CD4-positive, CD25-positive, alpha-beta regulatory T cell (primary cell): ENCODE measurements at regions not wholly inside any gene's neighbourhood (a gene's known extent, or its start where the extent isn't known, plus 50 kb on each side); places are given as distances from the start of the nearest gene placed in this dataset.
A peak's percentile ranks its signal among the peaks of the same experiment; 100 is the strongest.

Source experiments
- ATAC-seq, 2 donors: fragments of 150-1000 bp; cut with Tn5 transposase; one replicate each; pipeline ENCODE4 v1.10.0; 2021; ENCODE audit warnings: low read depth in 2 of 2, moderate number of reproducible peaks in 2 of 2, moderate library complexity in 1 of 2
- DNase-seq, 3 donors: peaks; one replicate each; pipeline versions ENCODE4 v3.0.0 to v3.0.0-alpha.2; 2012 to 2022; ENCODE audit warnings: mixed read lengths in 1 of 3
- H3K27ac ChIP-seq: one replicate; pipeline ENCODE4 v1.7.0; 2013; ENCODE audit warnings: mild to moderate bottlenecking, low read length; ENCODE audit not compliant: insufficient read depth, poor library complexity, severe bottlenecking
- H3K27me3 ChIP-seq: one replicate; pipeline ENCODE4 v1.7.0; 2013; ENCODE audit warnings: low read length; ENCODE audit not compliant: control insufficient read depth, insufficient read depth
- H3K36me3 ChIP-seq: one replicate; pipeline ENCODE4 v1.7.0; 2013; ENCODE audit warnings: mild to moderate bottlenecking, low read length, moderate library complexity; ENCODE audit not compliant: control insufficient read depth, insufficient read depth
- H3K4me1 ChIP-seq: 2 replicates; pipeline ENCODE4 v1.7.0; 2013; ENCODE audit warnings: mild to moderate bottlenecking, low read length; ENCODE audit not compliant: insufficient read depth, control insufficient read depth, poor library complexity, severe bottlenecking
- H3K4me3 ChIP-seq: one replicate; pipeline ENCODE4 v1.7.0; 2013; ENCODE audit warnings: low read depth, mild to moderate bottlenecking, low read length, moderate library complexity
- H3K9me3 ChIP-seq, 2 experiments: 1 replicate in 1 of 2; 2 replicates in 1 of 2; pipeline ENCODE4 v1.7.0; 2013; ENCODE audit warnings: low read length in 2 of 2, mild to moderate bottlenecking in 1 of 2, moderate library complexity in 1 of 2; ENCODE audit not compliant: control insufficient read depth in 2 of 2
- H3K27ac Mint-ChIP-seq, 3 donors: one replicate each; pipeline ENCODE4 v1.8.0; 2020 to 2022; ENCODE audit warnings: mild to moderate bottlenecking in 3 of 3, mixed read lengths in 3 of 3, moderate library complexity in 2 of 3
- H3K27me3 Mint-ChIP-seq: one replicate; pipeline ENCODE4 v1.8.0; 2022; ENCODE audit warnings: mild to moderate bottlenecking, mixed read lengths
- H3K36me3 Mint-ChIP-seq: one replicate; pipeline ENCODE4 v1.8.0; 2020; ENCODE audit warnings: mixed read lengths
- H3K4me1 Mint-ChIP-seq, 4 donors: one replicate each; pipeline ENCODE4 v1.8.0; 2020 to 2022; ENCODE audit warnings: mixed read lengths in 4 of 4, mild to moderate bottlenecking in 1 of 4
- H3K4me3 Mint-ChIP-seq, 4 donors: one replicate each; pipeline ENCODE4 v1.8.0; 2020 to 2022; ENCODE audit warnings: mild to moderate bottlenecking in 4 of 4, mixed read lengths in 4 of 4, moderate library complexity in 3 of 4
- H3K9me3 Mint-ChIP-seq, 7 donors: one replicate each; pipeline ENCODE4 v1.8.0; 2020 to 2022; ENCODE audit warnings: mixed read lengths in 7 of 7, mild to moderate bottlenecking in 3 of 7, moderate library complexity in 2 of 7

DNA sequence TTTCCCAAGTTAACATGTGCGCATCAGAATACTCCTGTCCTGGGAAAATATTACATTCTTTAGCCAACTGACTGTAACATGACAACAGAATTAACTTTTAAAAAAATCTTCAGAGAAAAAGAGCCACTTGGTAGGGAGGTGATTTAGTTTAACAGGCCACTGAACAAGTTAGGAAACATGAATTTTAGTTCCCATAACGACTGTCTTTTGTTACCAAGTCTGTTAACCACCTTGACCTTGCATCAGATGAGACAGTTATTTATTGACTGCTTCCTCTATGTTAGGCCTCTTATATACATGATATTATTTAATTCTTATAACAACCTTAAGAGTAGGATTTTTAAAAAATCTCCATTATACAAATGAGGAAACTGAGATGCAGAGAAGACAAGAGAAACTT is 268.6 kb downstream of the NDFIP2 start:
- peaks cover 0 to 10% (median 0%) of the 10 kb centered on the region in 7 donors for H3K9me3 Mint-ChIP-seq
- Histone ChIP-seq H3K27ac (no peak overlapping the region), H3K36me3 (no peaks in the 10 kb centered on the region), H3K4me3 (no peak overlapping the region), H3K9me3 (no peaks in the 10 kb centered on the region), H3K27me3 (no peaks in the 10 kb centered on the region), H3K4me1 (no peaks in the 10 kb centered on the region)
- DNase-seq (no peak), ATAC-seq (no peak)
- no peaks in the 10 kb centered on the region for H3K36me3 Mint-ChIP-seq
- no peak overlapping the region for H3K4me3 Mint-ChIP-seq
- no peak overlapping the region for H3K27ac Mint-ChIP-seq
- no peaks in the 10 kb centered on the region for H3K4me1 Mint-ChIP-seq
- H3K27me3 Mint-ChIP-seq, result no peaks in the 10 kb centered on the region

- Mint-ChIP-seq H3K4me3 (no peak overlapping the region), H3K9me3 (peaks cover 0 to 7% (median 0%) of the 10 kb centered on the region in 7 donors), H3K27me3 (no peaks in the 10 kb centered on the region), H3K27ac (no peak overlapping the region), H3K36me3 (no peaks in the 10 kb centered on the region), H3K4me1 (no peaks in the 10 kb centered on the region)
- ATAC-seq, result no peak
- no peak overlapping the region for H3K27ac ChIP-seq
- DNase-seq, result no peak
- H3K9me3 ChIP-seq, result no peaks in the 10 kb centered on the region
- H3K4me1 ChIP-seq, result no peaks in the 10 kb centered on the region
- H3K27me3 ChIP-seq, result no peaks in the 10 kb centered on the region
- H3K36me3 ChIP-seq, result no peaks in the 10 kb centered on the region
- H3K4me3 ChIP-seq, result no peak overlapping the region
Measured at GRCh38 chr13:79745081-79745480, 264.1 kb downstream of the NDFIP2 start.

DNA sequence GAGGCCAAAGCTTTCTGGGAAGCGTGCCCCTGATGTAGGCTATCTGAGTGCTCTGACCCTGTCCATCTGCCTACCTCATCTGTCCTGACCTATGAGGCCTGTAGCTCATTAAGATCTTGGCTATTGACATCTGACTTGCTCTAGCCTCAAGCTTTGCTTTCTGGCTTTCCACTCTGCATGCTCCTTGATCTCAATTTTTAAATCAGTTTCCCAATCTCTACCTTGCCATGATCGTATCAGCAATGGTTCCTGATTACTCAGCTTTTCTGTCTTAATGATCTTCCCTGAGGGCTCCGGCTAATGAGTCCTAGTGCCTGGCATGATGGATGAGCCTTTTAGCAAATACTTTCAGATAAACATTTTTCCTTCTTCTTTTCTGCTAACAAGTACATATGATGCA is 262.0 kb downstream of the NDFIP2 start:
- DNase-seq, result no peak
- no peak overlapping the region for H3K27ac ChIP-seq
- Mint-ChIP-seq H3K27me3 (no peaks in the 10 kb centered on the region), H3K27ac (no peak overlapping the region), H3K9me3 (peaks cover 0 to 7% (median 0%) of the 10 kb centered on the region in 7 donors), H3K36me3 (no peaks in the 10 kb centered on the region), H3K4me3 (no peak overlapping the region), H3K4me1 (no peaks in the 10 kb centered on the region)
- no peaks in the 10 kb centered on the region for H3K27me3 ChIP-seq
- H3K9me3 ChIP-seq, result no peaks in the 10 kb centered on the region
- H3K4me3 ChIP-seq, result no peak overlapping the region
- no peaks in the 10 kb centered on the region for H3K4me1 ChIP-seq
- H3K36me3 ChIP-seq, result no peaks in the 10 kb centered on the region
- no peak for ATAC-seq

GRCh38 chr13:79740991-79741390 is 260.0 kb downstream of the NDFIP2 start:
- peaks cover 0 to 3% (median 0%) of the 10 kb centered on the region in 7 donors for H3K9me3 Mint-ChIP-seq
- H3K27me3 ChIP-seq, result no peaks in the 10 kb centered on the region
- H3K9me3 ChIP-seq, result no peaks in the 10 kb centered on the region
- H3K4me3 Mint-ChIP-seq, result no peak overlapping the region
- DNase-seq (no peak), ATAC-seq (no peak)
- H3K27me3 Mint-ChIP-seq, result no peaks in the 10 kb centered on the region
- peak overlapping the region in 1 of 3 donors; percentile 72 for H3K27ac Mint-ChIP-seq
- no peaks in the 10 kb centered on the region for H3K36me3 ChIP-seq
- no peaks in the 10 kb centered on the region for H3K36me3 Mint-ChIP-seq
- no peaks in the 10 kb centered on the region for H3K4me1 Mint-ChIP-seq
- H3K4me1 ChIP-seq, result no peaks in the 10 kb centered on the region
- H3K27ac ChIP-seq, result no peak overlapping the region
- no peak overlapping the region for H3K4me3 ChIP-seq

- no peaks in the 10 kb centered on the region for H3K27me3 ChIP-seq
- H3K4me3 ChIP-seq, result no peak overlapping the region
- DNase-seq (no peak), ATAC-seq (no peak)
- no peak overlapping the region for H3K27ac Mint-ChIP-seq
- H3K4me1 Mint-ChIP-seq, result no peaks in the 10 kb centered on the region
- no peak overlapping the region for H3K4me3 Mint-ChIP-seq
- H3K27ac ChIP-seq, result no peak overlapping the region
- no peaks in the 10 kb centered on the region for H3K36me3 ChIP-seq
- peaks cover 0 to 15% (median 3%) of the 10 kb centered on the region in 7 donors for H3K9me3 Mint-ChIP-seq
- no peaks in the 10 kb centered on the region for H3K36me3 Mint-ChIP-seq
- H3K4me1 ChIP-seq, result no peaks in the 10 kb centered on the region
- H3K9me3 ChIP-seq, result no peaks in the 10 kb centered on the region
- H3K27me3 Mint-ChIP-seq, result no peaks in the 10 kb centered on the region
Measured at GRCh38 chr13:79736356-79736755, 255.4 kb downstream of the NDFIP2 start.

DNA sequence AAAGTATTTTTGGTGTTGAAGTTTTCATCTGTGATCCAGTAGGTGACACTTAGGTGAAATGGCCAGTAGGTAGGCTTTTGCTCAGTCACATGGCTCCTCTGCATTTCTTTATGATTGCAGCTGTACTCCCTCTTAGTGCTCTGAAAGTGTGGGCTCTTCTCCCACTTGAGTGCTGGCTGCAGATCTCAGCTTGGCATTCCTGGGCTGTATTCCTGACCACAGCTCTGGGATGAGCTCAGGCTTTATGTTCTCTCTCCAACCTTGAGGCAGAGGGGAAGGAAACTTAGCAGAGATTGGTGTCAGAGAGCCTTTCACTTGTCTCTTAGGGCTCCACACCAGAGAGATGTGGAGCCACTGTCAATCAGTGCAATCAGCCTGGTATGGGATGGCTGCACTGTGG is 254.3 kb downstream of the NDFIP2 start:
- Histone ChIP-seq H3K4me3 (no peak overlapping the region), H3K27ac (no peak overlapping the region), H3K27me3 (no peaks in the 10 kb centered on the region), H3K4me1 (no peaks in the 10 kb centered on the region), H3K36me3 (no peaks in the 10 kb centered on the region), H3K9me3 (no peaks in the 10 kb centered on the region)
- H3K27ac Mint-ChIP-seq, result no peak overlapping the region
- no peaks in the 10 kb centered on the region for H3K27me3 Mint-ChIP-seq
- DNase-seq, result no peak
- no peak for ATAC-seq
- no peaks in the 10 kb centered on the region for H3K36me3 Mint-ChIP-seq
- H3K4me3 Mint-ChIP-seq, result no peak overlapping the region
- H3K4me1 Mint-ChIP-seq, result no peaks in the 10 kb centered on the region
- peaks cover 0 to 17% (median 3%) of the 10 kb centered on the region in 7 donors for H3K9me3 Mint-ChIP-seq

- Mint-ChIP-seq H3K27me3 (no peaks in the 10 kb centered on the region), H3K4me3 (no peak overlapping the region), H3K9me3 (peaks cover 0 to 9% (median 0%) of the 10 kb centered on the region in 7 donors), H3K27ac (no peak overlapping the region), H3K4me1 (no peaks in the 10 kb centered on the region), H3K36me3 (no peaks in the 10 kb centered on the region)
- Histone ChIP-seq H3K9me3 (no peaks in the 10 kb centered on the region), H3K27ac (no peak overlapping the region), H3K27me3 (no peaks in the 10 kb centered on the region), H3K4me3 (no peak overlapping the region), H3K4me1 (no peaks in the 10 kb centered on the region), H3K36me3 (no peaks in the 10 kb centered on the region)
- ATAC-seq (no peak), DNase-seq (no peak)
Measured at GRCh38 chr13:79727086-79727485, 246.1 kb downstream of the NDFIP2 start.

DNA sequence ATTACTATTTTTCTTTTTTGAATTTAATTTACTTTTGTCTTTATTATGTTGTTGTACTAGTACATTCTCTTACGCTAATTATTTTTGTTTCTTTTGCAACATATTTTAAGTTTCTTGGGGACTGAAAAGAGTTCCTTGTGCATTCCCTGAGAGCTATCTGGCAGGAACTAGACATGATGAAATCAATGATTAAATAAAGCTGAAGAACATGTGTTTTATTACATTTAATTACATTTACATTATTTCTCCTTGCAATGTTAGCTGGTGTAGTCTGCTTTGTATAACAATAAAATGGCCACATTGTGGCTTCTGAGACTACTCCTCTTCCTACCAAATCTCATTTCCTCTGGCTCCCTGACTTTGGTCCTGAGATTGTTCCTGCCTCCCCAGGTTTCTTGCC is 244.9 kb downstream of the NDFIP2 start:
- Mint-ChIP-seq H3K4me1 (no peaks in the 10 kb centered on the region), H3K27me3 (no peaks in the 10 kb centered on the region), H3K36me3 (no peaks in the 10 kb centered on the region), H3K27ac (no peak overlapping the region), H3K9me3 (peaks cover 0 to 1% (median 0%) of the 10 kb centered on the region in 7 donors), H3K4me3 (no peak overlapping the region)
- no peak for DNase-seq
- H3K9me3 ChIP-seq, result no peaks in the 10 kb centered on the region
- no peaks in the 10 kb centered on the region for H3K4me1 ChIP-seq
- no peak overlapping the region for H3K27ac ChIP-seq
- H3K36me3 ChIP-seq, result no peaks in the 10 kb centered on the region
- H3K27me3 ChIP-seq, result no peaks in the 10 kb centered on the region
- ATAC-seq, result no peak
- no peak overlapping the region for H3K4me3 ChIP-seq
